Kidney tubule cell (primary cell): ENCODE measurements at regions not wholly inside any gene's neighbourhood (a gene's known extent, or its start where the extent isn't known, plus 50 kb on each side); places are given as distances from the start of the nearest gene placed in this dataset.
A peak's percentile ranks its signal among the peaks of the same experiment; 100 is the strongest.
"Not testable (repeated sequence)": the region's sequence is repeated elsewhere in the genome, so short reads cannot be mapped to it uniquely, and the experiment has no call there.

Experiments used
- DNase-seq: peaks from one replicate; pipeline ENCODE4 v3.0.0-alpha.2; 2018; ENCODE audit warnings: low spot score

GRCh38 chr3:153268564-153269279 lies 106.7 kb downstream of the RAP2B start:
- no peak for DNase-seq

DNA sequence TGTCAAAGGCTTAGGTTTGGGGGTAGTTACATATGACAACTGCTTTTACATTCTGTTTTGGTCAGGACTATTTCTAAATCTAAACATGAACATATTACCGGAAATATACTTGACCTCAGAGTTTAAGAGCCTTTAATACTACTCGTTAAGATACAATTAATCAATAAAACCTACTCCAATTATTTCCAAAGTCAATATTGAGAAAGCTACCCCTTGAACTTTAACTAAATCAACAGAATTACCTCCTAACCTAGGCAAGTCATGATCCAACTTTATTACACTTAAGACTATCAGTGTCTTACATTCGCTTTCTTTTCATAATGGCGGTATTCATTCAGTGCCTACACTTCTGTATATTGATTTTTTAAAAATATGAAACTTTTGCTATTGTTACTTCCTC lies 107.7 kb downstream of the RAP2B start:
- DNase-seq, result no peak

DNA sequence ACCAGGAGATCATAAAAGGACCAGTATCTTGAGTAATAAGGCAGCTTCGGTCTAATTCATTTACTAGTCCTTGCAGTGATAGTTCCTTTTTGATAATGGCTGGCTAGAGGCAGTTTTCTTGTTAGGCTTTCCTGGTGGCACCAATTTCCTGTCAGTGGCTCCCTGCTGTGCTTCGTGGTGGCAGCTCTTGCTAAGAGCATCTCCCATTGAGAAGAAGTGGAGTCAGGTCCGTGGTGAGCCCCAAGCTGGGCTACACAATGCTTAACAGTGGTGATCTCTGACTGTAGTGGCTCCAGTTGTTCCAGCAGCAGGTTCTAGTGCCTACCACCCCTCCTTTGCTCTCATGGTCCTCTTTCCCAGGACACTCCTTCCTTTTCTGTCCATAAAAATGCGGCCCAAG lies 111.2 kb downstream of the RAP2B start:
- no peak for DNase-seq

- DNase-seq, result peak; percentile 6
These were observed 111.9 kb downstream of the RAP2B start for GRCh38 chr3:153273767-153274435.

DNA sequence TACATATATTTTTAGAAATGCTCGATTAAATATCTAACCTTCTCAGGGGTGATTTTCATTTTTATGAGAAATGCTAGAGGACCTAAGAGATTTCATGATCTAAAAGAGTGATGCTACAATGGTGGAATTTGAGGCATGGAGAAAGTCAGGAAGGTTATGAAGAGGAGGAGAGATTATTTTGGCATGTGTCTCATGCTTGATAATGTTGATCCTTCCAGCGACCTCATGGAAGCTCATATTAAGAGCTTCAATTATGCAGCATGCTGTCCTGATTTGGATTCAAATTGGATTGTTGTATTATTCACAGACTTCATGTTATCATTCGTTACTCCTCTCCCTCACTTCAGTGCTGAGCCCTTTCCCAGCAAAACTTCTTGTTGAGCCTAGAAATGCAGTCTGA lies 112.5 kb downstream of the RAP2B start:
- DNase-seq, result no peak

DNA sequence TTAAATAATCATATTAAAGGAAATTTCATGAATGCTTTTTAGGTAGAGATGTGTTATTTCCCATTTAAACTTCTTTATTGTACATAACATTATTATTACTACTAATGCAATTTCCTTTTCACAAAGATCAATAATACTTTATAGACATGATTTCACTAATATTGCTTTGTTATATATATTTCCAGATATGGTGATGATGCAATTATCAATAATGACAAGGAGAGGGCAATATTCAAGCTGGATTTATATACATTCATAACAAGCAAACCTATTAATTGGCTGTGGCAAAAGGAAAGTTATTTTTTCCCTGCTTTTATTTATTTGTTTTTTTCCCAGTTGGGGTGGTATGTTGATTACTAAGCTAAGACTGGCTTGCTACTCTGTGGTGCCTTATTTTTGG lies 113.5 kb downstream of the RAP2B start:
- DNase-seq, result no peak

DNA sequence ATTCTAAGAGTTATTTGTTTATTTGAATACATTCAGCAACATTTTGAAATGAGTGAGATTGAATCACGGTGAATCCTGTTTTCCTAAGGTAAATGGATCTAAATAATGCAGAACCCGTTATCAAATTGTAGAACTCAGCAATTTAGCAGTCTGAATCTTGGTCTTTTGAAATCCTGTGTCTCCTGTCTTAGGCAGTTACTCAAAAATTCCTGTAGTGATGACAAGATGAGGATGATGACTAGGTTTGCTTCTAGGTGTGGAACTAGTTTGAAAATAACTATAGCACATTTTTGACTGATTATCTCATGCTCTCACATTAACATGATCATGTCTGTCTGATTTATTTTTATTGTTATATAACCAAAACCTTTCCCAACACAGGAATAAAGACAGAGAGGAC lies 115.0 kb downstream of the RAP2B start:
- peak; percentile 70 for DNase-seq

- not testable (repeated sequence) for DNase-seq
These were observed 119.4 kb downstream of the RAP2B start for GRCh38 chr3:153281236-153281997.

GRCh38 chr3:153282355-153282754 lies 120.3 kb downstream of the RAP2B start:
- no peak for DNase-seq

DNA sequence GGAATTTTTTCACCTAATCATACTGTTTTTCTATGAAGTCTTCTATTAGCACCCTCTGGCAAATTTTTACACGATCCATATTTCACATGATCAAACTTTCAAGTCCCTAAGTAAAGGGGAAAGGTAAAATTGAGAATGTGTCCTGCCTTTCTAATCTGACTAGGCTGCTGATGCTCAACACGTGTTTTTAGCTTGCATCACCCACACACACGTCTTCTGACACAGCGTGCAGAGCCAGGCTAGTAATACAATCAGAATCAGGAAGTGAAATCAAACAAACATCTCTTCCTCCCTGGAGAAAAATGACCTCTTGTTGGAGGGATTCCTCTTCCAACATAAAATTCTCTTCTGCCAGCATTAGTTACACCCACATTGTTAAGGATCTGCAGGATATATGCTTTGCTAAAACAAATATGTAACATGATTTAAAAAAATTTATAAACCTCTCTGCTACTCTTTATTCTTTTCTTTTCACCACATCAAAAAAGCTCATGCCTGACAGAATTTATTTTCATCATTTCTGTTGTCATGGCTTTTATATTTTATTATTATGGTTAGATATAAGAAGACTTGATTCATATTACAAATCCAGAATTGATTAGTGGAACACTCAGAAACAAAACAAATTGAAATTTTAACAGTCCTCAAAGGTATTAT lies 122.4 kb downstream of the RAP2B start:
- DNase-seq, result peak; percentile 85

DNA sequence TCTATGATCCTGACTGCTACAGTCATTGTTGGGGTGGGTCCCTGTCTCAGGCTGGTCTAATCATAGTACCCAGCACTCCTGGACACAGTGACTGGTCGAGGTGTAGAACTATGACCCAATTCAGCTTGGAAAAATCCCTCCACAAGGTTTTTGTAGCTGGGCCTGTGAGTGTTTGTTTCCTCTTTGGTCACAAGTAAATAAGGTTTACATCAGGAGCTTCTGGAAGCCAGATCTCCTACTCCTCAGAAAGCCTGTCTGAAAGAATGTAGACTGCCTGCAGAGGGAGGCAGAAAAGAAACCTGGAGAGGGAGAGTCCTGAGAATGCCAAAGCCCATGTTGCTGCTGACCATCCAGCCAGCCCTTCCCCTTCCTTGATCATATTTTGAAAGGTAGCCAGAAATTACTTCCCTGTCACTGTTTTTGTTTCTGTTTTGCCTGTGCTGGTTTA lies 123.2 kb downstream of the RAP2B start:
- peak; percentile 45 for DNase-seq

DNA sequence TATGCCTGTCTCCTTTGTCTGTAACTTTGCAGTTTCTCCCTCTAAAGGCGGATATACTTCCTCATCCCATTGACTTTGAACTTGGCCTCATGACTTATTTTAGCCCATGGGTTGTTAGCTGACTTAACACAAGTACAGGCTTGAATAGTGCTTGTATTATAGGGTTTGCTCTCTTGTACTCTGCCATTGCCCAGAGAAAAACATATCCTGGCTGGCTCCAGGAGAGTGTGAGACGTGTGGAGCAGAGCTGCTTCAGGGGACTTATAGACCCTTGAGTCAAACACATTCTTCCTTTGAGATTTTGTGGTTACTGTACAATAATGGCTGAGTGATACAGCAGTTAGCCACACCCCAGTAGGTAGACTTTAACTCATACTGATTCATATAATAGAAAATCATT lies 124.0 kb downstream of the RAP2B start:
- DNase-seq, result no peak

DNA sequence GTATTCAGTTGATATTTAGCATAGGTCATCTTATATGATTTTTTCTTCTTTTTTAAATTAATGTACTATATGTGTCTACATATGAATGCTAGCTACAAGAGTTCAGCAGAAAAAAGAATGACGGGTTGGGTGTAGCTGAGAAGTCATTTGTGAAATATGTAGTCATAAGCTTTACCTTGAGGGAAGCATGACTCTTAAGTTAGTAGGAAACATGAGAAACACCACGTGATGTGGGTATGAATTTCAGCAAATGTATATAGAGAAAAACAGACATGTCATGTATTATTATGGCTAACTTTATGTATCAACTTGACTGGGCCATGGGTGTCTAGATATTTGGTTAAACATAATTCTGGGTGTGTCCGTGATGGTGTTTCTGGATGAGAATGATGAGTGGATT lies 125.0 kb downstream of the RAP2B start:
- DNase-seq, result no peak

DNA sequence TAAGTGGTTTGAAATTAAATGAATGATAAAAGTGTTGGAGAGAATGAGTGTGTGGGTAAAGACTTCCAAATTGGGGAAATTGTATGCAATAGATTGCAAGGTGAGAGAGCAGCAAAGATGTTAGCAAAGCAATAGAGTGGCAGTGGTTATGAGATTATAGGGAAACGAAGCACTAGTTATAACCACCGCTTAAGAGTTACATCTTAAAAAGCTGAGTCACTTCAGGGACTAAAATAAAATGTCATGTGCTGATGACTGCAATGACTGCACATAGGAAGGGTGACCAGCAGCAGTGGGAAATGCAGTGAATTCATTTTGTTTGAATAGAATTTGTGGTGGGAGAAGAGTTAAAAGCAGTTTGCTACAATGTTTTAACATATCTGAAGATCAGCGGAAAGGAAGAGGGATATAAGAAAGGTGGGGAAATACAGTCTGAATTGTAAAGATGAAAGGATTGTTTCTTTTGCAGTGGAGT lies 127.3 kb downstream of the RAP2B start:
- DNase-seq, result peak; percentile 61

DNA sequence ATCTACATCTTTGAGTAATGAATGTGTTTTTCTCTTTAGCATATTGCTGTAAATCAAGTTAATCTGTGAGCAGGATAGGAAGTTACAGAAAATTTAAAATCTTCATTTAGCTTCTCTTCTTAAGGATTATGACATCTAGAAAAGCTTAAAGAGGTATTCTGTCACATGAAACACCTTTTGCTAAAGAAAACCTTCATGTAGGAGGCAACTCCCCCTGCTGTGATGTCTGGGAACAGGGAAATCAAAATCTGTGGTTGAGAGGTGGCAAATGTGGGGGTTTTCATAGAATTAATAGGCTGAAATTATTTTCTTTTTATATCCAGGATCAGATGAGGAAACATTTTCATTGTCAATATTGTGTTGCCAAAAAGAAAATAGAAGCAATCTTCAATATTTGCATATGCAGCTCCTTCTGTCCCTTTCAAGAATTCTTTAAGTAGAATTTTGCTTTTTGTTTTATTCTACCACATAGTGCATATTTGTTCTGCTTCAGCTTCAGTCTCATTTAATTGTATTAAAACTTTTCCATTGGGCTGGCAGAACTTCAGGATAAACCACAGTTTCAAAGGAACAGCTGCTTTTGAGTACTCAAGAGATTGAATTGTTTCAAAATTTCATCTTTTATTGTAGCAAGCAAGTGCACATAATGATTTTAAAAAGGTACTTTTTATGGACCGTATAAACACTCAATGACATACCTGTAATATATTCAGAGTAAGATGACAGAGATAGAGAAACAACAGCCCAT lies 128.4 kb downstream of the RAP2B start:
- peak; percentile 9 for DNase-seq

DNA sequence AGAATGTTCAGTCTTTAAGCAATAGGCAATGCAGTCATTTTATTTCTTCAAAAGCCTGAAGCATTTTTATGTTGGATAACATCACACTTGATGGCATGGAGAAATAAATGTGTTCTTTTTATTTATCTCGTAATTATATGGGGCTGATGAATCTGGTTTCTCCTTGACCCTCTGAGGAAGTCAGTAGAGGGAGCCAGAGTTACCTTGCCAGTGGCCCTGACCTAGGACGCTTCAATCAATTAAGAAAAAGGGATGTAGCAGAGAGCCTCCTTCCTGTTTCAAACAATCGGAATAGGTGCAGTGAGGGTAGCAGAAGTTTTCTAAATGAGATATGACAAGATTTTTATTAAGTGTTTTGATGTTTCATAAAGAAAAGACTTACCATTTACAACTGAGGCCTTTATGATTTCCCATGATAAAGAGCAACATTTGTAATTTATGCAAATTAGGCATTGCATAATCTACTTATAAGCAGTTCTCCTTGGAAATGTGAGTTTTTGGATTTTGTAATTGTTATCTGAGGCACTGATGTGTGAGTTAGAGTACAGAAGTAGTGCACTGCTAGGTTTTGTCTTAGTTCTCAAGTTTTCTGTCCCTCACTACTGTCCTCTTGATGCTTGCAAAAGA lies 129.1 kb downstream of the RAP2B start:
- peak; percentile 18 for DNase-seq

DNA sequence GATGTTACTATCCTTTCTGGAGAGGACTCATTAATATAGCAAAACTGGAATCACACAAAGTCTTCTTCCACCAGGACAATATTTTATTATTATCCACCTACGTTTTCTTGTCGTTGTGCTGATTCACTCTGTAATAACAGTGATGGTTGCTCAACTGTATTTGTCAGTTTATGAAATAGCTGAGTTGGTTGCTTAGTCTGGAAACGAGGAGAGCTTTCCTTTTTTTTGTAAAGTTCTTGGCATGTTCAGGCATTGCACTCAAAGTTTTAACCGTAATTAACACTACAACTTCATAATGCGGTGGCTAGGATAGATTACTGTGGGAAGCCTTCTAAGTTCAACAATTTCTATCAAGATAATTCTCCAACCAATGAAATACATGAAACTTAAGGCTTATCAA lies 131.2 kb downstream of the RAP2B start:
- DNase-seq, result no peak

DNA sequence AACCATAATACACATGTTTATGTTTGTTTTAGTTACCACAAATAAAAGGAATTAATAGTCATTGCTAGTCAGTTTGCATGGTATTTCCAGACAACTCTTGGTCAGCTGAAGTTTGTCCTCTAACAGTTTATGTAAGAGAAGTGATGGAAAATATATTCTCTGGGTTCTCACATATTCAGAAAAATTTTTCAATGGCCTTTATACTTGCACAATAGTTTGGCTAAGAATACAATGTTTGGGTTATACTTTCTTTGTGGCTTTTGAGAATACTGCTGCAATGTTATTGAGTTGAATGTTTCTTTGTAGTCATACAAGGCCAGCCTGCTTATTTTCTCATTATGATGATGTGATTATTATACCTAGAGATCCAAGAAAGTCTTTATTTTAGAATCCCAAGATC lies 133.9 kb downstream of the RAP2B start:
- DNase-seq, result no peak

DNA sequence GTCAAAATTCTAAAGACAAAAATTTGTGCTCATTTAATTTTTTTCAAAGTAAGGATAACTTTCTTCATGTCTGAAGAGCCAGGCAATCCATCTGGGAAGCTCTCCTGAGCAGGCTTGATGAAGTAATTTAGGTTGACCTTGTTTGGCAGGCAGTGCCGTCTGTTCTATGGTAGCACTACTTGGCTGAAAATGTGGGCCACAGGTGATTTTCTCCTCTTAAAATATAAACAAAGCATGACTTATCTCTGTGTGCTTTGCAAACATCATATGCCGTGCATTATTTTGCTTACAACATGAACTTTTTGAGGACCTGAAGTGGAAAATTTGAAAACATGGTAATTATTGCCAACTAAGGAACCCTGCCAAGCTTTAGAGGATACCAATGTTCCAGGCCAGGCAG lies 143.2 kb downstream of the RAP2B start:
- no peak for DNase-seq

DNA sequence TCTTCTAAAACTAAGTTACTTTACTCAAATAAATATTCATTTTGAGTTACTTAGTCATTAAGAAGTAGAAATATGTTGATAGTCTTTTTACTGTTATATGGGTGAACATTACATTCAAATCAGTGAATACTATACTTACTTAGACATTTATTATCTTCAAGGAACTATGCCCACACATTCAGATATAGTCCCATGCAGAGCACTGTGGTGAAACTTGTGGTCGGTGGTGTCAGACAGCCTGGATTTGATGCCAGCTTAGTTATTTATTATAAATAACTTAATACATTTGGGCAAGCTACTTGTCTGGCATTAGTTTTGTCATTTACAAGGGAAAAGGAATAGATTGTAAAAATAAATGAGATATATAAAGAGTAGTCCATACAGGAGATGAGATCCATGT lies 149.5 kb downstream of the RAP2B start:
- DNase-seq, result peak; percentile 22

DNA sequence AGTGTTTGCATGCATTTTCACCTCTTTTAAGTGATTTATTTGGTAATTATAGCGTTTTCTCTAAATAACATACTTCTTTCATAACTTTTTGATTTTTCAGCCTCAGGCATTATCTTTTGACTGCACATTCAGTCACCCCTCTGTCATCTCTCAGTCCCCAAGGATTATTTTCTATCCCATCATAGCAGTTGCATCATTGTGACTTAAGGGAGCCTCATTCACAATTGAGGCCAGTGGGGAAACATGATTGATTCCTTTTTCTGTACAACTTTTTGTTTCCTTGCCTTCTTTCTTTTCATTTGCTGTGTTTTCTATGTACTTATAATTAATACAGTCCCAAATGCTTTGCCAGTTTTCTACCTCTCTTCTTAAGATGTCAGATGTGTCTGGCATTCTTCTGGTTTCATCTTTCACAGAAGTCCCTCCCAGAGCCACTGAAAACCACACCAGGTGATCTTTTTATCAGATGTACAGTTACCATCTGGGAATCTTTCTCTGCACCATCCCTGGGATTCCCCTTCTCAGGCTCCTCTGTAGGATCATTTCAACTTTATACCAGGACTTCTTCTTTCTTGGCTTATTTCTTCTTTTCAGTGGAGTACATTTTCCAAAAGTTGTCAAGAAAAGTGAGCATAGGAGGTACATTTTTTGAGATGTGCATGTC lies 151.4 kb downstream of the RAP2B start:
- no peak for DNase-seq
